NCI-H2171 treated with DMSO at 0.1 percent for 48 hours (cell line): ENCODE measurements at regions not wholly inside any gene's neighbourhood (a gene's known extent, or its start where the extent isn't known, plus 50 kb on each side); places are given as distances from the start of the nearest gene placed in this dataset.

Experiments
- DNase-seq: peaks from one replicate; lab custom pipeline; 2025; lab: John Stamatoyannopoulos, UW

DNA sequence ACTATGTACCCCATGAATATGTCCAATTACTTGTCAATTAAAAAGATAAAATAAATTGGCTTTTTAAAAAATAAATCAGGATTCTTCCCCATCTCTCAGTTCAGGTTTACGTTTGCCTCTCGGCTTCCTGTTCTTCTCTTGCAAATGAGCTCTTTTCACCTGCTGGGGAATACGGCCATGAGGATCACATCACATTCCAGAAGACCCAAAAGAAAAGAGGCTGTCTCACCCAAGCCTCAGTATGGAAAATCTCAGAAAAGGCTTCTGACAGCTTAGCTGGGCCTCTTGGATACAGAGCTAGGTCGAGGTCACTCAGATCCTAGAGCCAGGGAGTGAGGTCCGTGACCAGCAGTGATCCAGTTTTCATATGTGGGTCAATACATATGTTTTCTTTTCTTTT lies 171.2 kb upstream of the SDK2 start:
- no peak for DNase-seq

DNA sequence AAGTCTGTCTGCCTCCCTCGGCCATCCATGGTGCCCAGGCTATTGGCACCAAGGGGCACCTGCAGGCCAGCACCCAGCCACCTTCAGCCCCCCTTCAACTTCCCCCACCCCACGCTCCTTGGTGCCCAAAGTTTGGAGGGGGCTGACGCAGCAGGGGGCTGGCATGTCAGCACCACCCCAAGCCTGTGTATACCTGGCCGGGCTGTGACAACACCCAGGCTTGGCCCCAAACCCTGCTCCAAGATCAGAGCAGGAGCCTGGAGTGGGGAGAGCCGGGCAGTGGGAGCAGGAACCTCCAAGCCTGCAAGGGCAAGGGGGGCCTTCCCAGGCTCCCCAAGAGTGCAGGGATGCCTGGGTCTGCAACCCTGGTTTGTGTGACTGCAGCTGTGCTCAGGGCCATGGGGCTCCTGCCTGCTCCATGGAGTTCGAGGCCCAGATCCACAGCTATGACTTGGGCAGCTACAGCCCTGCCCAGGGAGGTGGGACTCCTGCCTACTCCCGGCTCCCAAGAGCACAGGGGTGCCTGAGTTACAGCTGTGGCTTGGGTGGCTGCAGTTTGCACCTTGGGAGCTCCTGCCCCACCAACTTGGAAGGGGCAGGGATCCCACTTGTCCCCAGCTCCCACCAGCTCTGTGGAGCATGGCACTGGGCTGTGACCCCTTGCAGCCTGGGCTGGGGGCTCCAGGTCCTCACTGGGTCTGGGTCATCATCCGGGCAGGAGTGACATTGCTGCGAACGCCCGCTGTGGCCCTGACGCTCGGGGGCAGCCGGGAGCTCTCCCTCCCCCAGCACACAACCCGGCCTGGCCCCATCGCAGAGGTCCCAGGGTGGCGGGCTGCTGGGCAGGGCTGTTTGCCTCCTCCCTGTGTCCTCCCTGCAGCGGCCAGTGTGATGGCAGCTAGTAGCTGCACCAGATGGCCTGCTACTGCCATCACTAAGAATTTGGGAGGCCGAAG lies 175.5 kb upstream of the SDK2 start:
- no peak for DNase-seq

DNA sequence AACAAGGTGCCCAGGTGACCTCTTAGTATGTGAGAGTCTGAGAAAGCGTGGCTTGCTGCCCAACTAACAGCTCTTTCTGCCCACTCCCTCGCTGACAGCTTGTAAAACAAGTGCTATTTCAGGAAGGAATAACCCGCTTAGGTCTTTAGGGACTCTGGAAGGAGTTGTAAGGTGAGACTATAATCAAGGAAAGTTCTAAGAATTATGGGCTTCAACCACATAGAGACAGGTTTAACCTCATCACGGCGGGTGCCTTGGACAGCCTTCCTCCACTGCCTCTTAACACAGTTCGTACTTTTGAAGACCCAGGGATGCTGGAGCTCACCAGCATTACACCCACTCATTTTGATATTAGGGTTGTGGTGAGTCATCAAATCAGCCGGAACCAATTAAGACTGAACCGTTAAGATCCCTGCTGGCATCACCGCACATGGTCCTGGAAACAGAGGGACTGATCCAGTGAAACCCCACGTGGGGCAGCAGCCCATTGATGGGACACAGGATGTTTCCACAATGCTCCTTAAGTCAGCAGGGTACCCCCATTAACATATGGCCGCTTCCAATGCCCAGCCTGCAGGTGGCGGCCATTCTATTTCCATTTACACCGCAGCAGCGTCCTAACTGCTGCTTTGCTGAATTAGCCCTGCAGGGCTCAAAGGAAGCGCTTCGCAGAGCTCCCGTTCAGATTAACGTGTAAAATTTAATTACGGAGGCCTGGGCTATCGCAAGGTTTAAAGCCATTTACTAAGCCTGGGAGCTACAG lies 176.6 kb upstream of the SDK2 start:
- no peak for DNase-seq

DNA sequence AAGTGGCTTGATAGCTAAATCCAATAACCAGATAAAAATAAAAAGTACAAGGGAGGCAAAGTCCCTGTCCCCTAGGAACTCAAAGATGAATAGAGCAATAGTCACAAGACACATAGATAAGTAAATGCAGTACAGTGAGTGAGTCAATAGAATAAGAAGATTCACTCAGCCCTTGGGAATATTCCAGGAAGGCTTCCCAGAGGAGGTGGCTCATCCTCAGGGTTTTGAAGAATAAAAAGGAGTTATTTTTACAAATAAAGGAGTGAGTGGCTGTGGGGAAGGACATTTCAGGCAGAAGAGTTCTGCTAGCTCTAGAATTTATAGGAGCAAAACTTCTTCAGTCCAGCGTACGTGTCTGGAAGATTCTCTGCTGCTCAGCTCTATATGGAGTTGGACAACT lies 177.4 kb upstream of the SDK2 start:
- no peak for DNase-seq

DNA sequence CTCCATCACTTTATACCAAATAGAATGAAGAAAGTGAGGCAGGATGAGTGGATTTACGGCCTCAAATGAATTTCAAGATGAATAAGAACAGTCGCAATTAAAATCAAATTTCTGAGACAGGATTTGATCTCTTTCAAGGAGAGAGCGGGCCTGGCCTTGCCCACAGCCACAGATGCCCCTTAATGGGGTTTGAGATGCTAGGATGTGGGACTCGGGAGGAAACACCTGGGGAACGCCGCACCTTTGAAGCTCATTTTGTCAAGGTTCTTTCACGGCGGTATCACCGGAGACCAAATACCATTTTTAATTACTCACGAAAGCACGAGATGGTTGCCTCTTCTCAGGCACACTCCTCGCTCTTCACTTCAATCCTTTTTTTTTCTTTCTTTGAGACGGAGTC lies 178.1 kb upstream of the SDK2 start:
- DNase-seq: no peak

DNA sequence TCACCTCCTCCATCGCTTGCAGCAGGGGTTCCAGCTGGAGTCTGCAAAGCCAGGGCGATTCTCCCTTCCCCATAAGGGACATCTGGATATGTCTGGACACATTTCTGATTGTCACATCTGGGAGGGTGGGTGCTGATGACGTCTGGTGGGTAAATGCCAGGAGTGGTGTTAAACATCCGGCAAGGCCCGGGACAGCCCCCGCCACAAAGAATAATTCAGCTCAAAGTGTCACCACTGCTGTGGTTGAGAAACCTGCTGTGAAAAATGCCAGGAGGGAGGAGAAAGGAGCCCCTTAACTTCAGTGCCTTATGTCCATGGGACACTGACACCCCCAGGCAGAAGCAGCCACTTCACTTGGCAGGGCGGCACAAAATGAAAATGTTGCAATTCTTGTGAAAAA lies 179.4 kb upstream of the SDK2 start:
- no peak for DNase-seq

DNA sequence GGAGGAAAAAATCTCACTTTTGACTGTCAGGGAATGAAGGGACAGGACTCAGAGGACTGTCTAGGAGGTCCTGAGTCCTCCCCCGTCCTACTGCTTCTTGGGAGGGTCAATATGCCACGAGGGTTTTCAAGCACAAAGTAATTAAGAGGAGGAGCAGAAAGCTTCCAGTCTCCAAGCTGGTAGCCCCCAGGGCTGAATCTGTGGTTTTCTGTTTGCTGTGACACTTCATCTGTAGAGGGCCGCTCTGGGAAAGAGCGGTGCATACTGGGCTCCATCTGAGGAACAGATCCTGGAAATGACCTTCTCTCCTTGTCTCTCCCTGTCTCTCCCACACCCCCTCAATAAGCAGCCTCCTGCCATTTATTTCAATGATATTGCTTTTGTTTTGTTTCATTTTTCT lies 180.1 kb upstream of the SDK2 start:
- DNase-seq: no peak

DNA sequence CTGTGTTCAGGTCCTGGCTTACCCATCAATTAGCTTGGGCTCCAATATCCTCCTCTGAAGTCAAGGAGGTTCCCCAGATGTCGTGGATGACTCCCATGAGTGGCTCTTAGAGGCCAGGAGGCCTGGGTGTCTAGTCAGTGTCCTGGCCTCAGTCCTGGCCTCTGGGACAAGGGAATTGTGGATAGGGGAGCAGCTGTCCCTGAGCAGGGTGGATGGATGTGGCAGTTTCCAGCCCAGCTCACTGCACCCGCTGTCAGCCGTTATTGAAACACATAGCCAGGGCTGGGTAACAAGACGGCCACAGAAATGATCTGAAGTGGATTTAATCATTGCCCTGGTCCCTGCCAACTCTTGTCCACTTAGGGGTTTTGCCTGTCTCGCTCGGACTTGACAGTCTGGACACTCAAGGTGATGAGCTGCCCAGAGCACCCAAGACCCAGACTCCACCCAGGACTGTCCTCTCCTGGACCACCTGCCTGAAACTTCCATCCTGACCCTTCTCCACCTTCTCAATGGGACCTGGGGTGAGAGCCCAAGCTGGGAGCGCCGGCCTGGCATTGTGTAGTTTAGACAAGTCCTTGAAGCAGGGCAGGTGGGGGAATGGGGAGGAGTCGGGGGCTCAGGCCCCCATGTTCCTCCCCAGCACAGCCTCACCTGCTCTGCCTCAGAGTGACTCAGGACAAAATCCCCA lies 182.1 kb upstream of the SDK2 start:
- no peak for DNase-seq

DNA sequence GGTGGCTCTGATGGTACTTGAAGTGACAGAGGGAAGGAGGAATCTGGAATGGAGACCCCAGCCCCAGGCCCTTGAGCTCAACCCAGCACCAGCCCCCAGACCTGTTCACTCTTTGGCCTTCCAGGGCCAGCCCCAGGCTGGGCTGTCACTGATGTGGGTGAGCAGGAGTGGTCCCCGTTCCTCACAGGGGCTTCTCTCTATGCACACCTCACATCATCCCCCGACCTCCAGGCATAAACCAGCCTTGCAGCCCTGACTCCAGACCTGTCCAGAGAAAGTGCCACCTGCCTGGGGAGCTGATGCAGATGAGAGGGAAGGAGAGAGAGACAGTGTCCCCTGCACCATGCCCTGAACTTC lies 182.6 kb upstream of the SDK2 start:
- DNase-seq: no peak

DNA sequence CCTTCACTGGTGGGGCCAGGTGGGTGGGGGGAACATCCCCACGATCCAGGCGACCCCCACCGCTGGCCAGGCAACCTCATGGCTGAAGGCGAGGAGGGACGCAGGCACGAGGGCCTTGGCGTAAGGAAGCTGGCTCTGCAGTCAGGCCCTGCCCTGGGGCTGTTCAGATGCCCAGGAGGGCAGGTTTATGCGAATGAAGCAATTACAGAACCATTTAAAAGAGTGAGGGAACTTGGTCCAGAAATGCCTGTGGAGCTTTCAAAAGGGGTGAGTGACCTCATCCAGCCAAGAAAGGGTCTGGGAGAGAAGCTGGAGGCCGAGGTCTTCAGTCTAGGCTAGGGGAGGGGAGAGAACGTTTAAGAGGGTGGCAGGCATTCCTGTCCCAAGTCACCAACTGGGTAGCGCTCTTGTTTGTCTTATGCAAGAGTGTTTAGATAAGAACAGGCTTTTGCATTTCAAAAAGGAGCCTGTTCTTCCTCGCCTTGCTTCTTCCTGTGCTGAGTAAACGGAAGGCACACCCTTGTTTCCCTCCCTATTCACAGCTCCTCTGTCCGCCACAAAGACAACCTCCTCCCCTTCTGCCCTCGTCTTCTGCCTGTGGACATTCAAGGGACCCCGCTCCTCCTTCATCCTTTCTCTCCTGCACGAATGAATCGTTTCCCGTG lies 183.5 kb upstream of the SDK2 start:
- DNase-seq: no peak

DNA sequence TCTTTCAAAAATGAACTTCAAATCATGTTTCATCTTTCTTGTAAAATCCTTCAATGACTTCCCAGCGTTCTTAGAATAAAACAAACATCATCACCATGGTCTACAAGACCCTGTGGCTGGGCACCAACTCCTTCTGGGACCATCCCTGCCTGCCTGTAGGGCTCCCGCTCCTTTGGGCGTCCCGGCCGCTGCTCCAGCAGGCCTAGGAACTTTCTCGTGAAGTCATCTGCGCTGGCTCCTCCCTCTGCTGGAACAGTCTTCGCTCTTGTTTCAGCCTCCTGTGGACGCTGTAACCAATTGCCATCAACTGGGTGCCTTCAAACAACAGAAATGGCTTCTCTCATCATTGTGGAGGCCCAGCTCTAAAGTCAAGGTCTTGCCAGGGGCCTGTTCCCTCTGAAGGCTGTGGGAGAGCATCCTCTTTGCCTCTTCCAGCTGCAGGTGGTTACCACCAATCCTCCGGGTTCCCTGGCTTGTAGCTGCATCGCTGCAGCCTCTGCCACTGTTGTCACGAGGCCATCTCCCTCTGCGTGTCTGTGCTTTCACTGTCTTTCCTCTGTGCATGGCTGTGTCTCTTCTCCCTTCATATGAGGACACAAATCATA lies 185.5 kb upstream of the SDK2 start:
- DNase-seq: no peak

DNA sequence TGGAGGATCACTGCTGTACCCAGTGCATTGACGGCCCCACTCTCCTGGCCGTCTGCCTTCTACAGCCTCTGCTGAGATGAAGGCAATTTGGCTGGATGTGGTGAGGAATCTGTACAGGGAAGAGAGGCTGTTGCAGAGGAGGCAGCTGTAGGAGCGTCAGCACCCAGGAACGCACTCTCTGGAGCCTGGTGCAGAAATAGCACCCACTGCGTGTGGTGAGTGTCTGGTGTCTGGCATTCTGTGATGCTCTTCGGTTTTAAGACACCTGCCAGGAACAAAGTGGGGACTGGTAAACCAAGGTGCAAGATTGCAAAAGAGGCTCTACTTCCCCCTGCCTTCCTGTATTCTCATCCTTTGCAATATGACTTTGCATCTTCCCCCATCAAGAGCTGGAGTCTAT lies 187.5 kb upstream of the SDK2 start:
- no peak for DNase-seq

DNA sequence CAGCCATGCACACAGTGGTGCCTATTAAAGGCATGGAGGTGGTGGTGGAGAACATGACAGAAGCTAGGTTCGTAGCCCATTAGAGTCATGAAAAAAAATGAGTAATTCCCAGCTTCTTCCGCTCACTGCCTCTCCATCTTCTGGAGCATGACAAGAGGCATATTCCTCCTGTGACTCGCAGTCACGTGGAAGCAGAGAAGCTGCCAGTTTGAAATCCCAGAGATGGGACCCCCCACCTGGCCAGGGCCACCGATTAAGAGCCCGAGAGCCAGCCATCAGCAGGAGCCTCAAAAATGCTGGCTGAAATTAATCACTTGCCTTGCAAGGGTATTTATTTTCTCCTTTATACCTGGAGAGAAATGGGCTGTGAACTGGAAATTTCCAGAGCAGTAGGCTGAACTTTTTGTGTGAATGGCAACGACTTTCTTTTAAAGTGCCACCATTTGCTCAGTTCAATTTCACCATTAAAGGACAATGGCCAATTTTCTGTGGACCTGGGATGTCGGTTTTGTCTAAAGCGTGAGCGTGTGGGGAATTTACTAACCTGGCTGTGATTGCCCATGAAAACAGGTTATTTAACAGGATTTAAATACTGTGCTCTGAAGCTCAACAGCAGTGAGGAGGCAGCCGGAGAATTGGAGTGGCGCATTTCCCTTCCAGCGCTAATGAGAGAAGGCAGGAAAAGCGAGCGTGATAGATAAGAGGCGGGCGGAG lies 189.7 kb upstream of the SDK2 start:
- peak; percentile 32 for DNase-seq

DNA sequence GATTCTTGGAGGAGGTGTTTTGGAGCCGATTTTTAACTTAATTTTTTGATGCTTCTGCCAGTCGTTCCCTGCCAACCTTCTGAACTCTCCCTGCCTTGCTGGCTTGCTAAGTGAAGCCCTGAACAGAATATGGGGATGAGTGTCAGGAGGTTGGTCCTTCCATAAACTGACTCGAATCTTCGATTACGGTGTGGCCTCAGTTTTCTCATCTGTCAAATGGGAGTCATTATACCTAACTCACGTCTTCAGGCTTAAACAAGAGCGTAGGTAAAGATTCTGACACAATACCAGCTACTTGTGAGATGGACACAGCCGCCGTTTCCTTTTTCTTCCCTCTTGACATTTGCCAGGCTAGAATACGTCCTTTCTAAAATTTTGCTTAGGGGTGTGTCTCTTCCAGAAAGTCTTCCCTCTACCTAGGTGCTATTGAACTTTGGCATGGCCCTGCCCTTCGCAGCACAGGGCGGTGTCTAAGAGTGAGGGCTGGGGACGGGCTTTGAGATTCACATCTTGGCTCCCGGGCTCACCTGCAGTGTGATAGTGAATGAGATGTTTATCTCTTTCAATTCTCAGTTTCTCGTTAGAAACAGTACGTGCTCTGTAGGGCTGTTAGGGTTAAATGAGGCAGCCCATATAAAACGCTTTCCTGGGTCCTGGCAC lies 190.6 kb upstream of the SDK2 start:
- no peak for DNase-seq

DNA sequence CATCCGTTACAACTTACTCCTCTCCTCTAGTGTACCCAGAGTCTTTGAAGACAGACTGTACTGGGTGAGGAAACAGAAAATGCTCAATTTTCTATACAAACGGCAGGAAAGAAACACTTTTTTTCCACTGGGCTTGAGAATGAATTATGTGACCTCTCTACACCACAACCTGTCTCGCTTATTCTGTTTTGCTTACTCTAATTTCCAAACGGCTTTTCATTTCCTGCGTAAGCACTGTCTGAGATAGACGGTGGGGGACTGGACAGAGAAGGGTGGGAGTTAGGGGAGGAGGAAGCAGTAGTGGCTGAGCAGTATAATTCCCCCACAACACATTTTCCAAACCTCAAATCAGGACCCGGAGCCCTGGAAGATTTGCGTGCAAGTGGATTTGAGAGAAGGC lies 191.4 kb upstream of the SDK2 start:
- no peak for DNase-seq

DNA sequence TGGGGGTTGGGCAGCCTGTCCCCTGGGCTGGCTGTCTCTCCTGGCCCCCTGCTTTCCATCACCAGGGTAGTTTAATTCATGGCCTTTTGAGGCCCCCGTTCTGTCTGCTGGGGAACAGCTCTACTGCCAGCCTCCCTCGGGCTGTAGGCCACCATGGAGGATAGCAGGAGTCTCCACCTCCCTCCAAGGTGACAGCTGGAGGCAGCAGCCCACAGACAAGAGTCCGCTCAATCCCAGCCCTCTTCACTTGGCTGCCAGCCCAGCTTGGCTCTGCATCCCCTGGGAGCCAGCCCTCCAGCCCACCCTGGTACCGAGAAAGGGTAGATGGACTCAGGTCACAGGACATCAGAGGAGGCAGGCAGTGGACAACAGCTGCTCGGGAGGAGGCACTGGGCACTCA lies 194.6 kb upstream of the SDK2 start:
- peak; percentile 61 for DNase-seq

DNA sequence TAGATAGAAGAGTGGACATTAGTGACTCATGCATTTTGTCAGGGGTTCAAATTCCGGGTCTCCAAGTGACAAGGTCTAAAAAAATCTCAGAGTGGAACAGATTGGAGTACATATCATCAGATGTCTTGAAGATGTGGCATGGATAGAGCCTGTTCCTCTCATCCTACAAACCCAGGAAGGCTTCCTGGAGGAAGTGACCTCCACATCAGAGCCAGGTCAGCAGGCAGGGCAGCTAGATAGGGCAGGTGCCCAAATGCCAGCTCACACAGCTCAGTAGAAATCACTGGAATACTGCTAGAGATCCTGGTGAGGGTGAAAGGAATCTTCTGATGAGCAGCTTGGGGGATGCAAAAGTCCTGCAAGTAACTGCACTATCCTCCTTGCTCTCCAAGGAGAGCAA lies 196.6 kb upstream of the SDK2 start:
- no peak for DNase-seq

DNA sequence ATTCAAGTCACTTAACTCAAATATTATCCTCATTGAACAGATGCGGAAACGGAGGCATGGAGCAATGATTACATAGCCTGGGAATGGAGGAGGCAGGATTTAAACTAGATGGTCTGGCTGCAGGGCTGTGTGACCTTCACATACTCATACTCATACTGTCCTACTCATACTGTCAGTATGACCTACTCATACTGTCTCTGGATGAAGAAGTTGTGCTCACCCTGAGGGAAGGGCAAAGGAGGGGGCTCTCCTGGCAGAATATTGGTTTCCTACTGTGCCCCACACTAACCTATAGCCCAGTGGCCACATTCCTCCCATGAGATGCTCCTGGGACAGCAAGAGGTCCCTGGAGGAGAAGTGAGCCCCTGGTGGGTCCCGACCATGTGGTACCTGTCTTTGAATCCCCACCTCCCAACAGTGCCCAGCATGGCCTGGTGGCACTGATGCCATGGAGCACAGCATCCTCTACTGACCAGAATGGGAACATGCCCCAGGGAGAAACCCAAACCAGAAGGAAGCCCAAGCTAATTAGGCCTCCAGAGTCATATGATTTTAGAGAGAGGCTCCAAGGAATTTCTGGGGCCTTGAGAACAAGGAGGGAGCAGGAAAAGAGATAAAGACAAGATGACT lies 197.3 kb upstream of the SDK2 start:
- peak; percentile 5 for DNase-seq

DNA sequence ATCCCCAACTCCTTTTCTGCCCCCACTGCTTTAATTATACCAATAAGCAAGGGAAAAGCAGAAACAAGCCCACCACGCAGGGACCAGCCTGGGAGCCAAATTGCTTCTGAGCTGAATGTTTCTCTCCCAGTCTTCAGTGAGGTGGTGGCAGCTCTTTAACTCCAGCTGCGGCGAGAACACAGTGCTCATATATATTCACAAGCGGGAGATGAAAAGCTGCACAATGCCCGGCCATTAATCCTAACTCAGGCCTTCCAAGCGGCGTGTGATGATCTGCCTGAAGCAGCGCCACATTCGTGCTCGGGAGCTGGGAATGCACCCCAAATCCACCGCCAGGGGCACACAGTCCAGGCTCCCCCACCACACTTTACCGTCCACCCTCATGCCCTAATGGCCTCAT lies 203.7 kb upstream of the SDK2 start:
- DNase-seq: no peak

DNA sequence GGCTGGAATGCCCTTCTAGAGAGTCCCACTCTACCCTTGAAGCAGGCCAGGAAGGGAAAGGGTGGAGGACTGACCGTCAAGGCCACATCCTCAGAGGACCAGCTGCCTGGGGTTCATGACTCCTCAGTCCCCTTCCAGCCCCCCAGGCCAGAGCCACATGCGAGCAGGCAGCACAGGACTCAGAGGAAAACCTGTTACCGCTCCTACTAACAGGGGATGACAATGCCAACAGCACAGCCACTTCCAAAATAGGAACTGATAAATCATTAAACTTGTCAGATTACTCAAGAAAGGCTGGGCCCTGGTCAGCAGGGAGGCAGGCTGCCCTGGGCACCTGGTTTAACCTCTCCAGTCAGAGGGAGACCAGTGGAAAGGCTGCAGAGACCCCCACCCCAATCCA lies 206.2 kb upstream of the SDK2 start:
- no peak for DNase-seq
